T-helper 9 cell (primary cell): ENCODE measurements at regions not wholly inside any gene's neighbourhood (a gene's known extent, or its start where the extent isn't known, plus 50 kb on each side); places are given as distances from the start of the nearest gene placed in this dataset.
"Not testable (repeated sequence)": the region's sequence is repeated elsewhere in the genome, so short reads cannot be mapped to it uniquely, and the experiment has no call there.

Experiments
- DNase-seq: peaks from one replicate; pipeline ENCODE4 v3.0.0-alpha.2; 2020

DNA sequence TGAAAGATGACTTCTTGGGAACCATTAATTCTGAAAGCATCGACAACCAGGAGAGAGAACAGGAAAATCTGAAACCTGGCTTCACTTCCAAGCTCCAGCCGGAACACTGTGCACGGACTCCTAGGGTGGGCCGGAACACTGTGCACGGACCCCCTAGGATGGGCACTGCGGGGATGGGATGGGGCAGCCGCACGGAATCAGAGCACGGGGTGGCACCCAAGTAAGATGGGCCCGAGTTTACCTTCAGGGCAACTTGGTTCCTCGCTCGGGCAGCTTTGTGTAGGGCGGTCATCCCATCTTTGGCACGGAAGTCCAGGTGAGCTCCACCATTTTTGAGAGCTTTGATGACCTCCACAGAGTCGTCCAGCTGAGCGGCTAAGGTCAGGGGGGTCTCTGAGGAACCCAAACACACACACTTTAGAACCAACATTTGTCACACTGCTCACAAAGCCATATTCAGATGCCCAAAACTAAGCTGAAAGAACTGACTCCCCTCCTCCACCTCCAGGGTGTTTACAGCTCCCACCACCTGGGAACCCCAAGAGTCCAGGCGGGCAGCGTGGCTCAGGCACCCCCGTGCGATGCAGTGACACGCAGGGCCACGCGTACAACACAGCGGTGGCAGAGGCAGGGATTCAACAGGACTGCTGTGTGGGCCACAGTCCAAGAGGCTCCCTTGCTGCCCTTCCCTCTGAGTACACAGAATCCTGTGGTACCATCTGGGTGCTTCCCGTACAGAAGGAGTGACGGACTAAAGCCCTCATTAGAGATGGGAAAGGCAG is 157.9 kb downstream of the SHANK2 start:
- DNase-seq: no peak

DNA sequence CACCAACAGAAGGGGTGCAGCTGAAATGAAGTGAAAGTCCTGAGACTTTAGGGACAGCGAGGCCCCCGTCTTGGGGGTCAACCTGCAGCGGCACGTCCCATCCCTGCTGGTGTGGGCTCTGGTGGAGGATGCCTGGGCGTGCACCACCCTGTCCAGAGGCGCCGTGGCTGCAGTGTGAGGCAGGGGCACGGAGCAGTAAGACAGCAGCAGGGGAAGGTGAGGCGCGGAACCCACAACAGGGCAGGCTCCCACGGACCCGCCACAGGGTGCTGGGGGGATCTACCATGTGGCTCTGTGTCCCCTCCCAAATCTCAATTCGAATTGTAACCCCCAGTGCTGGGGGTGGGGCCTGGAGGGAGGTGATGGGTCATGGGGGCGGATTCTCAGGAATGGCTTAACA is 158.6 kb downstream of the SHANK2 start:
- DNase-seq: no peak

DNA sequence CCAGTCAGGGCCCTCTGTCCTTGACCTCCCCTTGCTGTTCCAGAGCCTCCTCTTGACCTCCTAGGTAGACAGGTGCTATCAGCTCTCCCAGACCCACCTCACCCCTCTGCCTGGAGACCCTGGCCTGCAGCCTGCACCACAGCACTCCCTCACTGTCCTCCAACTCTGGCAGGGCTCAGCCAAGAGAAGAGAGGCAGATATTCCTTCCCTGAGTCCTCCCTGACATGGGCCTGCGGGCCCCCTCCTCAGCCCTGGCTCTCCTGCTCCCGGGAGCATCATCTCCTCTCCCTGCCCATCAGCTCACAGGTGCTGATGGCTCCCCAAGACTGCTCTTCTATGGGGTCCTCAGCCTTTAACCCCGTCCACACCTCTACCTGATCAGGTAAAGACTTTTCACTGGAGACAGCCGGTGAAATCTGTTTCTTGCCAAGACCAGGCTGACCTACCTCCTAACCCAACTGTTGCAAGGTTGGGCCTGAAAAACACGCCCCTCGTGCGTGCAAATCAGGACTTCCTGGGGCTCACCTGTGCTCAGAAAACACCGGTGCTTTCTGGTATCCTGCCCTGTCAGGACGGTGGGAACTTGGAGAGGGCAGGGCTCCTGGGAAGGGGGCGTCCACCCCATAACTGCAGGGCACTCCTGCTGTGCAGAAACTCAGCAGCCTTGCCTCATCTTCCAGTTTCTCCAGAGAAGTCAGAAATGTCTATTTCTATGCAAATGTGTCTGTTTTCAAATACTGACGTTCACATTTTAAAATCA is 160.7 kb downstream of the SHANK2 start:
- DNase-seq: no peak

DNA sequence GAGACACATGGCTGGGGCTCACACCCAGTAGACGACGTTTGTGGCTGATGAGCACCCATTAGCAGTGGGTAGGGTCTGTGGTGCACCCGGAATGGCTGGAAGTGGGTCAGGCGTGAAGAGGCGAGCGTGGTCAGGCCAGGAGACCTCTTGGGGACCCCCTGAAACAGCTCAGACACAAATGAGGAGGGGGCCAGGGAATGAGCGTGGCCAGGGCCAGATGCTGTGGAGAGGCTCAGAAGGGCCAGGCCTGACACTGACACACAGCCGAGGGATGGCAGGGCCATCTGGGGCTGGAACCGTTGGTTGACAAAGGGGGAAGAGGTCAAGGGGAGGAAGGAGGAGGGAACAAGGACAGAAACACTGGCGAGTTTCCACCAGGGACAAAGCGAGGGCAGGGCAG is 162.8 kb downstream of the SHANK2 start:
- no peak for DNase-seq

DNA sequence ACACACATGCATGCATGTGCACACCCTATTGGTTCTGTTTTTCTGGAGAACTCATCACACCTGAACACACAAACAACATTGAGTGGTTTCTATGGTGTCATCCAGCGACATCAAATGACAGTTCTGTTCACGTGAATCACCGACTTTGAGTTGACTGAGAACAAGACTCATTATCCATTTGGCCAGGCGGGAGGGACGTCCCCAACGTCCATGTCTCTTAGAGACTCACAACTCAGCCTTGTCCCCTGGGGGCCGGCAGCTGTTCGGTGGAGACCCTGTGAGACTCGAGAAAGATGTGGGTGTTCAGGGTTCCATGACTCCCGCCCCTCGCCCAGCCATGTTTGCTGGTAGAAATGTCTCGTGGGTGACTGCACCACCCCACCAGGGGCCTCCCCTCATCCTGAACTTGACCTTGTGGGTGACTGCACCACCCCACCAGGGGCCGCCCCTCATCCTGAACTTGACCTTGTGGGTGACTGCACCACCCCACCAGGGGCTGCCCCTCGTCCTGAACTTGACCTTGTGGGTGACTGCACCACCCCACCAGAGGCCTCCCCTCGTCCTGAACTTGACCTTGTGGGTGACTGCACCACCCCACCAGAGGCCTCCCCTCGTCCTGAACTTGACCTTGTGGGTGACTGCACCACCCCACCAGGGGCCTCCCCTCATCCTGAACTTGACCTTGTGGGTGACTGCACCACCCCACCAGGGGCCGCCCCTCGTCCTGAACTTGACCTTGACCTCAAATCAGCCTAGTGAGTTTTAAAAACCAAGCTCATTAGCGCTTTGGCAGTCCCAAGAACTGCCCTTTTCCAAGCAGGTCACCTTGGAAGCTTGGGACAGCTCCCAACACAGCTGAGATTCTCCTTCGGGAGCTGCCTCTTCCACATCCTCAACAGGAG is 163.8 kb downstream of the SHANK2 start:
- DNase-seq: not testable (repeated sequence)

DNA sequence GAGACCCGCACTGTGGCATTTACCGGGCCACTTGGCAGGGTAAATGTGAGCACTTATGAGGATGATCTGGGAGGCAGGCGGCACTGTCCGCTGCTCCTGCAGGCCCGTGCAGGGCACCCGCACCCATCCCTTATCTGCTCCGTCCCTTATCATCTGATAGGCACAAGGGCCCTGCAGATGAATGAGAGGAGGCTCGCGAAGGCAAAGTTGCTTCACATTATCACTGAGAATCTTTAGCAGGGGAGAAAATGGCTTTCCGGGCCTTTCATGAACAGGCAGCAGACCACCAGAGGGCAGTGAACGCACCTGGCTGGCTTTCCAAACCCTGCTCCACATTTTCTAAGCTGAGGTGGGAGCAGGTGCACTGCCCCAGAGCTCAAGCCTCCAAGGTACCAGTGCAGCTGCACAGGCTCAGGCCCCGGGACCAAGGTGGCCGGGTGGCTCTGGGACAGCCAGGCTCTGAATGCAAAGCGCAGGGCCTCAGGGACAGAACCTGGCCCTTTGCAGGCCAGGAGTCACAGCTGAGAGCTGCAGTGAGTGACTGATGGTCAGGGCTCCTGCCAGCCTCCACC is 165.6 kb downstream of the SHANK2 start:
- DNase-seq: no peak

DNA sequence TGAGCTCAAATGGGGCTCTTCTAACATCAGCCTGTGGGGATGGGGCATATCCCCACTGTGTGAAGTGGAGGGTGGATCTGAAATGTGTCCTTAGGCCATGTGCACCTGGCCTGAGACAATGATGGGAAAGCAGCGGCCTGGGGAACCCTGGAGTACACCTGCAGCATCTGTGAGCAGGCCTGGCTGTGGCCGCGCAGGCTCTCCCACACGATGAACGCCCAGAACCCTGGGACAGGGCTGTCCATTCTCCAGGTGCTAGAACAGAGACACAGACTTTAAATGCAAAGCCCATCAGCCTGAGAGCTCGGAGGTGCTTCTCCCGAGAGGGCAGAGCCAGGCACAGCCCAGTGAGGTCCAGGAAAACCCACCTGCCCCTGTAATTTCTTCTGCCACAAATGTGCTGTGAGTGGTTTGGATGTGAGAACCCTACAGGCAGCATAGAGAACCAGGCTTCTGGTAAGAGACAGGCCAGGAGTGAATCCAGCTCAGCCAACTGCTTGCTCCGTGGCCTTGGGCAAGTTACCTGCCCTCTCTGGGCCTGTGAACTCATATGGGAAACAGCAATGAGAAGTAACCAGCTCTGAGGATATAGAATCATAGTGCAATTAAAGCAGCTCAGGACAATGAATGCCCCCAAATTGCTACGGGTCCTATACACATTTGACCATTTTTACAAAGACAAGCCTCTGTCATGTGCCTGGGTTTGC is 167.9 kb downstream of the SHANK2 start:
- no peak for DNase-seq

DNA sequence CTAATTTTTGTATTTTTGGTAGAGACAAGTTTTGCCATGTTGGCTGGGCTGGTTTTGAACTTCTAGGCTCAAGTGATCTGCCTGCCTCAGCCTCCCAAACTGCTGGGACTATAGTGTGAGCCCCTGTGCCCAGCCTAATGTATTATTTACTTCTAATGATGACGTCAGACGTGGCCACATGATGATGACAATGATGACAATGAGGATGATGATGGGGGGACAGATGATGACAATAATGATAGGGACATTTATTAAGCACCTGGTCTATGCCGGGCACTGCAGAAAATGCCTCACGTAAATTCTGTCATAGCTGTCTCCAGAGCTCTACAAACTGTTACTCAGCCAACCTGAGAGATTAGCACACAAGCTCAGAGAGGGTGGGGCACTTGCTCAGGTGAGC is 169.3 kb downstream of the SHANK2 start:
- DNase-seq: no peak

DNA sequence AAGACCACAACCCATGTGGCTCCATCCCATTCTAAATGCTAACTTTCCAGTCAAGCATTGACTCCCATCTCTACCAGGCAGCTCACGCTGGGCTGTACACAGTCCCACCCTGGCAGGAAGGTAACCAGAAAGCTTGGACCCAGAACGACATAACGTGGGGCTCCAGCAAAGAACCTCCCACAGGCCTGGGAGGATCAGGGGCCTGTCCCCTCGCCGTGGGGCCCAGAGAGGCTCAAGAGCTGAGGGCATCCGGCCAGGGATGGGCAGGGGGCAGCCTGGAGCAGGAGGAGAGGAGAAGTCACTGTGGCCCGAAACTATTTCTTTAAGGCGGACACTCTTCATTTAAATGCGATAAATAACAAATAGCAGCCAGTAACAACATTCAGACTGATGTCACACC is 169.9 kb downstream of the SHANK2 start:
- no peak for DNase-seq

DNA sequence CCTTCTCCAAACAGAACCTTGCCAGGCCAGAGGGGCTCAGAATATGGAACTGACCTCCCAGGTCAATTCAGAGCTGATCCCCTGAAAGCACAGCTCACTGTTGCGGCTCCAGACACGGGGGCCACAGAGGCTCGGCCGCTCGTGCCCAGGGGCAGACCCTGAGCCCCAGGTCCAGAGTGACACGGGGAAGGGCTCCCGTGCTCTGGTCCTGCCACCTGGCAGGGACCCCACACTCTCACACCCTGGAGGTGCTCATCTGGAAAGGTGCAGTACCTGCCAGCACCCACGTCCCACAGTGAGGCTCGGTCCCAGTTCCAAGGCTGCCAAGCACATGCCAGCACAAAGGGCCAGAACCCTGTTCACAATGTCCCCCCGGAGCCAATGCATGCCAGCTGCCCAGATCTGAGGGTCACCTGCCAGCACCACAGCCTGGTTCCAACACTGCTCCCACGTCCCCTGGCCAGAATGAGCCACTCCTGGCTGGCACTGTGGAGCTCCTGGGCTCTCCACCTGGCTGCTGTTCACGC is 170.6 kb downstream of the SHANK2 start:
- DNase-seq: no peak

DNA sequence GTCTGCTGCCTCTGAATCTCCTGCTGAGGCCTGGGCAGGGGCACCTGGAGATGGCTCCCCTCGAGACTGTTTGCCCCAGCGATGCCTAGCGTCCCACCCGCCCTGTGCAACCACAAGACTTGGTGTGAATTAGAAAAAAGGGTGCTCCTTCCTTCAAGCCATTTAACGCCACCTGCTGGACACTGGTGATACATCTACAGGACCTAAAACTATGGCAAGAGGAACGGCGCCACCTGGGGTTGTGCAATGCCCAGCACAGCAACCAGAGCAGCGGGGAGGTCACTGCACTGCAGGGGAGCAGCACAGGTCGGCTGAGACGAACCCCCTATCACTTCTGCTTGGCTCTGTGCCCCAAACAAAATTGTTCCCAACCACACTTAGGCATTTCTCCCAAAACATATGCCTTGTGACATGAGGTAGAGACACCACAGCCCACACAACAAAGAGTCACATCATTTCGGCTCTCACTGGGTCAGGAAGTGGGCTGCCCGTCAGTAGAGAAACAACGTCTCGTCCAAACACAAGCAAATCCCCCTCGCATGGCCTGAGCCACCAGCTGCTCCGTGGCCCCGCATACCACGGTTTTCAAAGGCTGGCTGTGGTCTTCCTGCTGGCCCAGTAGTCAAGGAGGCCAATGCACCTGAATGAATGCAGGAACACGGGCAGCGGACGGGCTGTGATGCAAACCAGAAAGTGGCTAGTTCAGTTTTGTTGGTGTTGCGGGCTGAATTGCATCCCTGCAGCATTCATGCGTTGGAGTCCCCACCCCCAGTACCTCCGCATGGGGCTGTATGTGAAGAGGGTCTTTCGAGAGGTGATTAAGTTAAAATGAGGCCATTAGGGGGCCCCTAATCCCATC is 171.9 kb downstream of the SHANK2 start:
- peak; percentile 2 for DNase-seq

DNA sequence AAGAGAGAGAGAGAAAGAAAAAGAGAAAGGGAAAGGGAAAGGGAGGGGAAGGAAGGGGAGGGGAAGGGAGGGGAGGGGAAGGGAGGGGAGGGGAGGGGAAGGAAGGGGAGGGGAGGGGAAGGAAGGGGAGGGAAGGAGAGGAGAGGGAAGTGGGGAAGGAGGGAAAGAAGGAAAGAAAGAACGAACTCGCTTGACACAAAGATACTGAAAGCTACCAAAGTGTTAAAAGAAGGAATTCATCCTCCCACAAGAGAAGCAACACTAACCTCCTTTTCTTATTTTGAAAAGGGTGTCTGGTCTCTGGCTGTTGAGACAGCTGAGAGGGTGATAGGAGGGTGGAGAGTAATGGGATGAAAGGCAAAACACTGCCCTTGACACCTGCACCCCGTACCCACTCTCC is 172.6 kb downstream of the SHANK2 start:
- DNase-seq: no peak

DNA sequence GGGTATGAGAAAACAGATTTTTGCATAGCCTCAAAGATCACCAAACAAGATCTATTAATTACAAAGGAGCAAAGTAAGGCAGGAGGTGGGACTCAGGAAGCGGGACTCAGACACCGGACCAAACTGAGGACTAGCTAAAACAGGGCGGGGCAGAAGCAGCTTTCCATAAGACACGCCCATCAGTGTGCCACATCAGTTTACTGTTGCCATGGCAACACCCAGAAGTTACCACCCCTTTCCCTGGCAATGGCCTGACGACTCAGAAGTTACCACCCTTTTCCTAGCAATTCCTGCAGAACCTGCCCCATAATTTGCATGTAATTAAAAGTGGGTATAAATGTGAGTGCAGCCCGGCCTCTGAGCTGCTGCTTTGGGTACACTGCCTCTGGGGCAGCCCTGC is 173.9 kb downstream of the SHANK2 start:
- no peak for DNase-seq

DNA sequence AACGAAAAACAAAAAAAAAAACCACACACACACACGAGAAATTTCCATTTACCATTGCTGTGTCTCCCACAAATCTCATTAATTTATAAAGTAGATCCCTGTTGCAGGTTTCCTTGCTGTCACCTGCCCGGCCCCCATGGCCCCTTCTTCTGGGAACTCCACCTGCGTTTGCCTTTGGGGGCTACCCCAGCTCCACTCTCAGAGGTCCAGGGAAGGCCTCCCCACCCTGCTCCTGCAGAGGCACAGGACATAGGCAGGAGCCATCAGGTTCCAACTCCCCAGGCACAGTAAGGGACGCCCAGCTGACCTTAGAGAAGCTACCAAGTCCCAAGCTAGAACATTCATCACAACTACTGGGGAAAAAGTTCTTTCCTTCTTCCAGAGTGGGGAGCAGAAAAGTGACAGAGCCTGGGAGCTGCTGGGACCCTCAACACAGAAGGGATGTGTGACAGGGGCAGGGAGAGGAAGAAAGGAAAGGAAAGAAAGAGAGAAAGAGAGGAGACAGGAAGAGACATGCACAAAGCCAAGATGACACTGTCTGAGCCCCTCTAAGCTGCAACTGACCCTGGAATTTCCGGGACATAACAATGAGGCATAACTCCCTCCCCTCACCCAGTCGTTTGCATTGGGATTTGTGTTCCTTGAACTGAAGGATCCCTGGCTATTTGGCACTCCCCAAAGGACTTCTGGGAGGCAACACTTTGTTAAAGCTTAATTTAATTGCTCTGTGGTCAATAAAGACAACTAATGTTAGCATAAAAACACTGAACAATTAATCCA is 175.7 kb downstream of the SHANK2 start:
- DNase-seq: no peak

DNA sequence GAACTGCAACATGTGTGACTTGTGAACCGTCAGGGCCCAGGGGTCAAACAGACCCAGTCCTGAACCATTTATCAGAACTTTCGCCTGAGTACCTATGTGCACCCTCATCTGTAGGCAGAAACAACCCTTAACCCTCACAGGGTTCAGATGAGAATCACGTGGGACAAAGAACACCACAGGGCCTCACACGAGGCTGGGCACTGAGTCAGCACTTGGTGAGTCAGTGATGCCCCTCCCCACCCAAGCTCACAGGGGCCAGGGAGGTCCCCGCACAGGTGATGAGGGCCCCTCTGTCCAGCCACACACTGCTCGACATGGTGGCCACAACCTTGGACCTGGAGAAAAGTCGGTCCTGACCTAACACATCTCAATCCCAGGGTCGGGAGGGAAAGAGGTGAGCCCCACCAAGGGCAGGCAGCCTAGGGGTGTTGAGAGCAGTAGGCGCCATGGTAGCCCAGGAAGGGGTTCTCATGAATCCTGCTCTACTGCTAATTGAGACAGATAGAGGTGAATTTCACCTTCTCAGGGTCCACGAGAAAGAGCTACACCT is 176.4 kb downstream of the SHANK2 start:
- no peak for DNase-seq

DNA sequence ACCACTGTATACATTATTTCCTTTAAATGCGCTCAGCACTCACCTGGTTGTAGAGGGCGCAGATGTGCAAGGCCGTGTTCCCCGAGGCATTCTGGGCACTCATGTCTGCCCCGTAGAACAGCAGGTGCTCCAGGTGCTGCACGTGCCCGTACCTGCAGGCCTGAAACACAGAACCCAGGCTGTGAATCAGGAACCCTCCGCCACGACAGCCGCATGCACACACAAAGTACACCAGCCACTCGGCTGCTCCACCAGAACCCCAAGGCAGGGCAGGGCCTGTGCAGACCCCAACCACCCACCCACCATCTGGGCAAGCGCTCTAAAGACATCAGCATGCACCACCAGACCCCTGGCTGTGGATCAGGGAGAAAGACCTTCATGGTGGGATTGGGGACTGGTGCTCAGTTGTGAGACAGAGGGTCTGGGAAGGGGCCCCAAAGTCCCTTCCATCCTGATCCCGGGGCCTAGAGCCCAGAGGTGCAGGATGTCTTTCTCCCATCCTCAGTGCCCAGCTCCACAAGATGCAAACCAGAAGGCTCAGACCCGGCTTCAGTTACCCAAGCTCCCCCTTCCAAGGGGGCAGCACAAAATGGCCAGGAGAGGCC is 177.2 kb downstream of the SHANK2 start:
- DNase-seq: no peak

DNA sequence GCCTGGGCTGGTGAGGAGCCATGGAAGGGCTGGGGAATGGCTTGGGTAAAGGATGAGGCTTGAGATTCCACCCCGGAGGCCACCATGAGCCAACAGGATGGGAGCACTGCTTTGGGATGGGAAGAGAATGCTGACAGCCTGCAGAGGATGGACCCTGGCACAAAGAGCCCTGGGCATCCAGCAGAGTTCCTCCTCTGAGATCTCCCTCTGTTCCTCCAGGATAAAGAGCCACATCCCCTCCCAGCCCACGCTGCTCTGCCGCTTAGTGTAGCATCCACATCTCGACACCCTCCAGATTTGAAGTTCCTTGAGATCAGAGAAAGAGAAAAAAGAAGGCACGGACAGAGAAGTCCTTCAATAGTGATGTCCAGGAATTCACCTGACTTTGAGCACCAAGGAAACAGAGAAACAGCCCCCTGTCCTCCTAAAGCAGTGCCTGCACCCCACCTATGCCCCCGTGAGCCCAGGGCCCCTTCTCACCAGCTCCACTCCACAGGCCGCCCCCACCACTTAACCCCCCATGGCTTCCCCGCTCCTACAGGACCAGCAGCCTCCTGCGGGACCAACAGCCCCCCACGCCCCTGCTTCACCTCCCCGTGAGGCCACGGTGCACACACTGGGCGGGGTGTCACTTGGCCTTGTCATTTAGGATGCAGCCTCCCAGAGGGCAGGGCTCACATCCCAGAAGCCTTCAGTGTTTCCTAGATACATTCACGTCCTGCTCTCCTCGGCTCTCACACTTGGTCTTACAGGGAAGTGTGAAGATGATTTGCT is 180.5 kb downstream of the SHANK2 start:
- no peak for DNase-seq
